Liver (tissue), 3 donors: ENCODE measurements at regions not wholly inside any gene's neighbourhood (a gene's known extent, or its start where the extent isn't known, plus 50 kb on each side); places are given as distances from the start of the nearest gene placed in this dataset.
"Not testable (repeated sequence)": the region's sequence is repeated elsewhere in the genome, so short reads cannot be mapped to it uniquely, and the experiment has no call there.

ENCODE experiments used
- SP1 ChIP-seq: IDR thresholded peaks from 2 replicates; pipeline ENCODE4 v1.6.1; 2018; ENCODE audit warnings: antibody characterized with exemption, mild to moderate bottlenecking
- YY1 ChIP-seq: IDR thresholded peaks from 2 replicates; pipeline ENCODE4 v1.6.1; 2016; ENCODE audit warnings: antibody characterized with exemption, mild to moderate bottlenecking
- TF ChIP-seq, protein P1 (sequence below): fragments of 150-350 bp; IDR thresholded peaks from 2 replicates; pipeline ENCODE4 v1.5.1; 2017; ENCODE audit warnings: improper control_type of control experiment, low read depth, low read length; ENCODE audit not compliant: missing input control
- TF ChIP-seq, protein P2 (sequence below): IDR thresholded peaks from 2 replicates; pipeline ENCODE4 v1.6.1; 2016; ENCODE audit warnings: antibody characterized with exemption
- TF ChIP-seq, protein P3 (sequence below): IDR thresholded peaks from 2 replicates; pipeline ENCODE4 v1.6.1; 2016; ENCODE audit warnings: antibody characterized with exemption
- TF ChIP-seq, protein P4 (sequence below): IDR thresholded peaks from 2 replicates; pipeline ENCODE4 v1.6.1; 2016; ENCODE audit warnings: antibody characterized with exemption, mild to moderate bottlenecking
- donor health status: healthy.
- donor health status: healthy.

DNA sequence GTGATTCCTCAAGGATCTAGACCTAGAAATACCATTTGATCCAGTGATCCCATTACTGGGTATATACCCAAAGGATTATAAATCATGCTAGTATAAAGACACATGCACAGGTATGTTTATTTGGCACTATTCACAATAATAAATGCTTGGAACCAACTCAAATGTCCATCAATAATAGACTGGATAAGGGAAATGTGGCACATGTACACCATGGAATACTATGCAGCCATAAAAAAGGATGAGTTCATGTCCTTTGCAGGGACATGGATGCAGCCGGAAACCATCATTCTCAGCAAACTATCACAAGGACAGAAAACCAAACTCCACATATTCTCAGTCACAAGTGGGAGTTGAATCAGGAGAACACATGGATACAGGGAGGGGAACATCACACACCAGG, 183.8 kb upstream of the ETV3 start:
- not testable (repeated sequence) for TF ChIP-seq YY1, SP1
- TF ChIP-seq, protein P1, sequence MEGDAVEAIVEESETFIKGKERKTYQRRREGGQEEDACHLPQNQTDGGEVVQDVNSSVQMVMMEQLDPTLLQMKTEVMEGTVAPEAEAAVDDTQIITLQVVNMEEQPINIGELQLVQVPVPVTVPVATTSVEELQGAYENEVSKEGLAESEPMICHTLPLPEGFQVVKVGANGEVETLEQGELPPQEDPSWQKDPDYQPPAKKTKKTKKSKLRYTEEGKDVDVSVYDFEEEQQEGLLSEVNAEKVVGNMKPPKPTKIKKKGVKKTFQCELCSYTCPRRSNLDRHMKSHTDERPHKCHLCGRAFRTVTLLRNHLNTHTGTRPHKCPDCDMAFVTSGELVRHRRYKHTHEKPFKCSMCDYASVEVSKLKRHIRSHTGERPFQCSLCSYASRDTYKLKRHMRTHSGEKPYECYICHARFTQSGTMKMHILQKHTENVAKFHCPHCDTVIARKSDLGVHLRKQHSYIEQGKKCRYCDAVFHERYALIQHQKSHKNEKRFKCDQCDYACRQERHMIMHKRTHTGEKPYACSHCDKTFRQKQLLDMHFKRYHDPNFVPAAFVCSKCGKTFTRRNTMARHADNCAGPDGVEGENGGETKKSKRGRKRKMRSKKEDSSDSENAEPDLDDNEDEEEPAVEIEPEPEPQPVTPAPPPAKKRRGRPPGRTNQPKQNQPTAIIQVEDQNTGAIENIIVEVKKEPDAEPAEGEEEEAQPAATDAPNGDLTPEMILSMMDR, result not testable (repeated sequence)
- TF ChIP-seq, protein P2, sequence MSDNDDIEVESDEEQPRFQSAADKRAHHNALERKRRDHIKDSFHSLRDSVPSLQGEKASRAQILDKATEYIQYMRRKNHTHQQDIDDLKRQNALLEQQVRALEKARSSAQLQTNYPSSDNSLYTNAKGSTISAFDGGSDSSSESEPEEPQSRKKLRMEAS, result not testable (repeated sequence)
- TF ChIP-seq, protein P3, sequence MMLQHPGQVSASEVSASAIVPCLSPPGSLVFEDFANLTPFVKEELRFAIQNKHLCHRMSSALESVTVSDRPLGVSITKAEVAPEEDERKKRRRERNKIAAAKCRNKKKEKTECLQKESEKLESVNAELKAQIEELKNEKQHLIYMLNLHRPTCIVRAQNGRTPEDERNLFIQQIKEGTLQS, result not testable (repeated sequence)
- TF ChIP-seq, protein P4, sequence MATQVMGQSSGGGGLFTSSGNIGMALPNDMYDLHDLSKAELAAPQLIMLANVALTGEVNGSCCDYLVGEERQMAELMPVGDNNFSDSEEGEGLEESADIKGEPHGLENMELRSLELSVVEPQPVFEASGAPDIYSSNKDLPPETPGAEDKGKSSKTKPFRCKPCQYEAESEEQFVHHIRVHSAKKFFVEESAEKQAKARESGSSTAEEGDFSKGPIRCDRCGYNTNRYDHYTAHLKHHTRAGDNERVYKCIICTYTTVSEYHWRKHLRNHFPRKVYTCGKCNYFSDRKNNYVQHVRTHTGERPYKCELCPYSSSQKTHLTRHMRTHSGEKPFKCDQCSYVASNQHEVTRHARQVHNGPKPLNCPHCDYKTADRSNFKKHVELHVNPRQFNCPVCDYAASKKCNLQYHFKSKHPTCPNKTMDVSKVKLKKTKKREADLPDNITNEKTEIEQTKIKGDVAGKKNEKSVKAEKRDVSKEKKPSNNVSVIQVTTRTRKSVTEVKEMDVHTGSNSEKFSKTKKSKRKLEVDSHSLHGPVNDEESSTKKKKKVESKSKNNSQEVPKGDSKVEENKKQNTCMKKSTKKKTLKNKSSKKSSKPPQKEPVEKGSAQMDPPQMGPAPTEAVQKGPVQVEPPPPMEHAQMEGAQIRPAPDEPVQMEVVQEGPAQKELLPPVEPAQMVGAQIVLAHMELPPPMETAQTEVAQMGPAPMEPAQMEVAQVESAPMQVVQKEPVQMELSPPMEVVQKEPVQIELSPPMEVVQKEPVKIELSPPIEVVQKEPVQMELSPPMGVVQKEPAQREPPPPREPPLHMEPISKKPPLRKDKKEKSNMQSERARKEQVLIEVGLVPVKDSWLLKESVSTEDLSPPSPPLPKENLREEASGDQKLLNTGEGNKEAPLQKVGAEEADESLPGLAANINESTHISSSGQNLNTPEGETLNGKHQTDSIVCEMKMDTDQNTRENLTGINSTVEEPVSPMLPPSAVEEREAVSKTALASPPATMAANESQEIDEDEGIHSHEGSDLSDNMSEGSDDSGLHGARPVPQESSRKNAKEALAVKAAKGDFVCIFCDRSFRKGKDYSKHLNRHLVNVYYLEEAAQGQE, result not testable (repeated sequence)
